Inferior parietal cortex (tissue), 1 donor: ENCODE measurements at regions not wholly inside any gene's neighbourhood (a gene's known extent, or its start where the extent isn't known, plus 50 kb on each side); places are given as distances from the start of the nearest gene placed in this dataset.

Experiments used
- DNase-seq: peaks from one replicate; pipeline ENCODE4 v3.0.0-alpha.2; 2016; ENCODE audit errors: extremely low spot score

- no peak for DNase-seq
These were observed 188.8 kb downstream of the TSHZ3 start for GRCh38 chr19:31160336-31160926.

GRCh38 chr19:31154021-31154420 is 195.2 kb downstream of the TSHZ3 start:
- no peak for DNase-seq

- DNase-seq, result no peak
These were observed 196.3 kb downstream of the TSHZ3 start for GRCh38 chr19:31152906-31153305.

GRCh38 chr19:31149441-31149941 is 199.7 kb downstream of the TSHZ3 start:
- no peak for DNase-seq

GRCh38 chr19:31148671-31149070 is 200.6 kb downstream of the TSHZ3 start:
- DNase-seq, result no peak

GRCh38 chr19:31147234-31147633 is 202.0 kb downstream of the TSHZ3 start:
- DNase-seq, result no peak

GRCh38 chr19:31146546-31147183 is 202.6 kb downstream of the TSHZ3 start:
- no peak for DNase-seq

- DNase-seq, result no peak
These were observed 203.2 kb downstream of the TSHZ3 start for GRCh38 chr19:31146015-31146414.

- no peak for DNase-seq
These were observed 204.2 kb downstream of the TSHZ3 start for GRCh38 chr19:31145007-31145406.

GRCh38 chr19:31144075-31144870 is 205.0 kb downstream of the TSHZ3 start:
- no peak for DNase-seq

GRCh38 chr19:31141301-31141700 is 207.9 kb downstream of the TSHZ3 start:
- no peak for DNase-seq

- DNase-seq, result no peak
These were observed 208.5 kb downstream of the TSHZ3 start for GRCh38 chr19:31140717-31141116.

- no peak for DNase-seq
These were observed 209.2 kb downstream of the TSHZ3 start for GRCh38 chr19:31139871-31140505.

- DNase-seq, result no peak
These were observed 211.2 kb downstream of the TSHZ3 start for GRCh38 chr19:31138077-31138476.

GRCh38 chr19:31135841-31136240 is 213.4 kb downstream of the TSHZ3 start:
- no peak for DNase-seq

- DNase-seq, result no peak
These were observed 216.5 kb downstream of the TSHZ3 start for GRCh38 chr19:31132753-31133110.

- DNase-seq, result no peak
These were observed 220.9 kb downstream of the TSHZ3 start for GRCh38 chr19:31128291-31128690.

- no peak for DNase-seq
These were observed 221.9 kb downstream of the TSHZ3 start for GRCh38 chr19:31127134-31127967.

GRCh38 chr19:31126236-31126635 is 223.0 kb downstream of the TSHZ3 start:
- no peak for DNase-seq

- DNase-seq, result no peak
These were observed 224.2 kb downstream of the TSHZ3 start for GRCh38 chr19:31125071-31125470.

- no peak for DNase-seq
These were observed 227.7 kb downstream of the TSHZ3 start for GRCh38 chr19:31121501-31121900.
